Subcutaneous abdominal adipose tissue (tissue), 5 donors: ENCODE measurements at regions not wholly inside any gene's neighbourhood (a gene's known extent, or its start where the extent isn't known, plus 50 kb on each side); places are given as distances from the start of the nearest gene placed in this dataset.
A peak's percentile ranks its signal among the peaks of the same experiment; 100 is the strongest.

ENCODE experiments used
- H3K27ac ChIP-seq: one replicate; pipeline ENCODE4 v1.7.0; 2013; ENCODE audit warnings: low read depth, mild to moderate bottlenecking, inconsistent platforms, low read length, moderate library complexity
- H3K27me3 ChIP-seq, 5 donors: one replicate each; pipeline ENCODE4 v1.7.0; 2013; ENCODE audit warnings: low read length in 5 of 5, inconsistent platforms in 1 of 5; ENCODE audit not compliant: control insufficient read depth in 5 of 5, insufficient read depth in 4 of 5
- H3K36me3 ChIP-seq, 5 donors: one replicate each; pipeline ENCODE4 v1.7.0; 2013; ENCODE audit warnings: low read length in 5 of 5; ENCODE audit not compliant: control insufficient read depth in 5 of 5, insufficient read depth in 5 of 5
- H3K4me1 ChIP-seq, 5 donors: one replicate each; pipeline ENCODE4 v1.7.0; 2013; ENCODE audit warnings: low read length in 5 of 5, mild to moderate bottlenecking in 3 of 5, moderate library complexity in 1 of 5; ENCODE audit not compliant: control insufficient read depth in 5 of 5, insufficient read depth in 5 of 5
- H3K4me3 ChIP-seq, 5 donors: one replicate each; pipeline ENCODE4 v1.7.0; 2013; ENCODE audit warnings: low read length in 5 of 5, low read depth in 1 of 5
- H3K9ac ChIP-seq, 5 donors: one replicate each; pipeline ENCODE4 v1.7.0; 2013; ENCODE audit warnings: low read length in 5 of 5, mild to moderate bottlenecking in 4 of 5, moderate library complexity in 3 of 5
- H3K9me3 ChIP-seq, 5 donors: one replicate each; pipeline ENCODE4 v1.7.0; 2013; ENCODE audit warnings: low read length in 5 of 5; ENCODE audit not compliant: control insufficient read depth in 5 of 5
- donor health status: healthy.
- donor health status: healthy.
- donor health status: healthy.
- donor health status: healthy.
- donor health status: healthy.

GRCh38 chr2:43074592-43075053 lies 151.8 kb downstream of the ZFP36L2 start:
- H3K4me1 ChIP-seq = peaks cover 39 to 69% (median 64%) of the 10 kb centered on the region in 5 donors

DNA sequence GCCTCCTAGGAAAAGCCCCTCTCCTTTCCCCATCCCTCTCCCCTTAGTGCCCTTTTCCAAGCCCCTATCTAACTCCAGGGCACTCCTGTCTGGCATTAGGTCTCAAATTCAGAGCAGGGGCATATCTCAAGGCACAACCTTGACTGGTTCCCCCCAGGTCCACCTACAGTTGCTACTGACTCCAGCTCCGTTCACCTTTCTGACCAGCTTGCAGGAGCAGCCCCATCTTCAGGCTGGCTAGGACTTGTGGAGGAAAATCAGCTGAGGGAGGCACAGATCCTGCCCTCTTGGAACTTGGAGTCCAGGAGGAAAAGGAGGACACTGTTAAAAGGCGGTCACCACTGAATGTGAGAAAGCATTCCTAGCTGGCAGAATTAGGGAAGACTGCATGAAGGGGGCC lies 152.4 kb downstream of the ZFP36L2 start:
- peak overlapping the region; percentile 73 for H3K27ac ChIP-seq
- peak overlapping the region in 1 of 5 donors; percentile 13 for H3K9ac ChIP-seq
- no peaks in the 10 kb centered on the region for H3K9me3 ChIP-seq
- peaks cover 39 to 74% (median 67%) of the 10 kb centered on the region in 5 donors for H3K4me1 ChIP-seq
- no peaks in the 10 kb centered on the region for H3K27me3 ChIP-seq
- peak overlapping the region in 1 of 5 donors; percentile 1 for H3K4me3 ChIP-seq
- H3K36me3 ChIP-seq = no peaks in the 10 kb centered on the region

More at GRCh38 chr2:43074592-43075053, 151.8 kb downstream of the ZFP36L2 start:
- Histone ChIP-seq H3K36me3 (no peaks in the 10 kb centered on the region), H3K9ac (peak overlapping the region in 1 of 5 donors; percentile 66), H3K27ac (peak overlapping the region; percentile 73), H3K27me3 (no peaks in the 10 kb centered on the region), H3K4me3 (peak overlapping the region in 1 of 5 donors; percentile 17), H3K9me3 (no peaks in the 10 kb centered on the region)

DNA sequence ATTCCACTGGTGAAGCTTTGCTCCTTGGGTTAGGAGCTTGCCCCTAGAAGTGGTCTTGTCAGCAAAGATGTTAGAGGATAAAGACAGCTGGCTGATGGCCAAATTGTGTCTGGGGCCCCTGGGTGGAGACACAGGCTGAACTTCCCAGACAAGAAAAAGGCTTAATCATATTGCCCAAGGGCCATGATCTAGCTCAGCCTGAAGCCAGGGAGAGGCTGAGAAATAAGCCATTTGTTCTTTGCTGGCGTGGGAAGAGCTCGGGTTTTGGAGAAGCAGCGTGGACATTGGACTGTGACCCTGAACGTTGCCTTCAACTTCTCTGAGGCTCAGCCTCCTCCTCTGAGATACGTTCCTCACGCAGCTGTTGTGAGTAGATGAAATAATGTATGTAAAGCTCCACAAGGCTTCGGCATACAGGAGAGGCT lies 153.0 kb downstream of the ZFP36L2 start:
- Histone ChIP-seq H3K9ac (no peak overlapping the region), H3K36me3 (no peaks in the 10 kb centered on the region), H3K4me3 (peak overlapping the region in 2 of 5 donors; percentile 1 to 12), H3K27me3 (no peaks in the 10 kb centered on the region), H3K27ac (peak overlapping the region; percentile 73), H3K4me1 (peaks cover 39 to 77% (median 68%) of the 10 kb centered on the region in 5 donors), H3K9me3 (no peaks in the 10 kb centered on the region)

DNA sequence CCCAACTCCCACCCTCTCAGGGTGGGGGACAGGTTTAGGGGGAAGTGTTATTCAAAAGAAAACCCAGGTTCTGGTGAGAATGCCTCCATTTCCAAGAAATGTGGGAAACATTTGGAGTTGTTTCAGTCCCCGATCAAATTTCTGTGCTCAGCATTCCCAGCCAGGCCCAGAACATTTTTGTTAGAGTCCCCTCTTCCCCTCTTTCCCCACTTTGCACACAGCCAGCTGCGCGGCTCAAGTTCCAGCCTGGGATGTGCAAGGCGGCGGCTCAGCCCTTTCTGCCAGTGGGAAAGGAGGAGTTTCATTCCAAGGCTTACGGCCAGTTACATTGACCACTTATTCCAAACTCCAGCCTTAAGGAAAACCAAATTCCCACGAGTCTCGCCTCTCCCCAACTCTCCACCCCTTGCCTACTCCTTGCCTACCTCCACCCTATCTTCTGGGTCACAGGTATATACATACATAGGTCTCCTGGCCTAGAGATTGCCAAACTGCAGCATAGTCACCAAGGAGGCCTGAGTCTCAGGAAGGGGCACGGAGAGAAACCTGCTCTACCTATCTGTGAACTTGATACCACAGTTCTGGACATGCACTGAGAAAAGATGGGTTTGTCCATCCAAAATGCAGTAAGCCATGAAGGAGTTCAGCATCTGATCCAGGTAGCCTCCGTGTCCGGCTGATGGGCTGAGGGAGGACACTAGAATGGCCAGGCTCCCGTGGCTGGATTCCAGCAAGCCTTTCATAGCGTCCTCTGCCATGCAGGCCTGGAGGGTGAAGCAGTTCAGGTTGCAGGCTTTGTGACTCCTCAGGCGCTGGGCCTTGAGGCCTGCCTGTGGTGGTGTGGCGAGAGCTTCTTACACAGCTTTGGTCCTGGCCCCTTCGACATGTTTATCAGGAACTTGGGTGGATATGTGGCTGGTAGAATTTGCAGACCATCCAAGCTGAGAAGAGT lies 154.5 kb downstream of the ZFP36L2 start:
- peak overlapping the region in 2 of 5 donors; percentile 22 to 70 for H3K9ac ChIP-seq
- H3K27me3 ChIP-seq = no peaks in the 10 kb centered on the region
- peak overlapping the region in 3 of 5 donors; percentile 4 to 42 (median 29) for H3K4me3 ChIP-seq
- no peaks in the 10 kb centered on the region for H3K9me3 ChIP-seq
- H3K36me3 ChIP-seq = no peaks in the 10 kb centered on the region
- H3K27ac ChIP-seq = peak overlapping the region; percentile 79
- peaks cover 39 to 77% (median 68%) of the 10 kb centered on the region in 5 donors for H3K4me1 ChIP-seq

GRCh38 chr2:43070676-43071502 lies 155.5 kb downstream of the ZFP36L2 start:
- Histone ChIP-seq H3K36me3 (no peaks in the 10 kb centered on the region), H3K9ac (peak overlapping the region in 2 of 5 donors; percentile 24 to 56), H3K4me1 (peaks cover 36 to 71% (median 63%) of the 10 kb centered on the region in 5 donors), H3K9me3 (no peaks in the 10 kb centered on the region), H3K27ac (peak overlapping the region; percentile 79), H3K4me3 (peak overlapping the region in 3 of 5 donors; percentile 4 to 42 (median 29)), H3K27me3 (no peaks in the 10 kb centered on the region)

GRCh38 chr2:43070030-43070429 lies 156.4 kb downstream of the ZFP36L2 start:
- peak overlapping the region in 1 of 5 donors; percentile 56 for H3K9ac ChIP-seq
- H3K4me1 ChIP-seq = peaks cover 31 to 63% (median 54%) of the 10 kb centered on the region in 5 donors
- no peaks in the 10 kb centered on the region for H3K27me3 ChIP-seq
- peak overlapping the region; percentile 79 for H3K27ac ChIP-seq
- H3K36me3 ChIP-seq = no peaks in the 10 kb centered on the region
- no peaks in the 10 kb centered on the region for H3K9me3 ChIP-seq
- H3K4me3 ChIP-seq = no peak overlapping the region

DNA sequence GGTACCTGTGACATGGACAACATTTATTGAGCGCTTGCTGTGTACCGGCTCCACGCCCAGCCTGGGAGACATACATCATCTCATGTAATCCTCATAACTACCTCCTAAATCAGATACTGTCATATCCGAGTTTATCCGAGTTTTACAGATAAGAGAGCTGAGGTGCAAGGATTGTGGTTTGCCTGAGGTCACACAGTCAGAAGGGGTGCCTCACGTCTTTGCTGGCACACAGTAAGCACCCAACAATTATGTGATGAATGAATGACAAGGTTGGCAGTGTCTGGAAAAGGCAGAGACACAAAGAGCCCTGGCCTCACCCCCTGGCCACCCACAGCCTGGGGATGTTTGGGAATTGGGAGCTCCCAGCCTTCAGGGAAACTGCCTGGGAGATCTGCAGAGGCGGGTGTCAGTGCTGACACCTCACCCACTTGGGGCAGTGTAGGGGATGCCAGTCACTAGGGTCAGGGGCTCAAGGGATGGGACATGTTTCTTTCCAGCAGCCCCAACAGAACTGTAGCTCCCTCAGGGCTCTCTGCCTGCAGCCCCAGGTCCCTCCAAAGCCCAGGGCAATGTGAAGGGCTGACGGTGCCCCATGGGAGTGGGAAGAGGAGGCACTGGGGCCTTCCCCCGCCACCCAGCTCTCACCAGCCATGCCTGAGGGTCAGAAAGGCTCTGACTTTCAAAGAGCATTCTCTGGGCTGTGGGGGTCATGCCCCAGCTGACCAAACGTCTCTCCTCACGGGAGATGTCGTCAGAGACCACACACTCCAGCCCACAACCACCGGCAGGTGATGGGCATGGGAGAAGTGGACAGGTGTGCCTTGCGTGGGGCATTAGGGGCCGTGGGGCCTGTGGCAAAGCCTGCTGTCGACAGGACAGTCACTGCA lies 157.5 kb downstream of the ZFP36L2 start:
- Histone ChIP-seq H3K9me3 (no peaks in the 10 kb centered on the region), H3K27ac (no peak overlapping the region), H3K36me3 (no peaks in the 10 kb centered on the region), H3K4me3 (no peak overlapping the region), H3K9ac (no peak overlapping the region), H3K4me1 (peaks cover 22 to 52% (median 43%) of the 10 kb centered on the region in 5 donors), H3K27me3 (no peaks in the 10 kb centered on the region)

GRCh38 chr2:43068041-43068533 lies 158.3 kb downstream of the ZFP36L2 start:
- no peaks in the 10 kb centered on the region for H3K27me3 ChIP-seq
- no peak overlapping the region for H3K27ac ChIP-seq
- no peaks in the 10 kb centered on the region for H3K9me3 ChIP-seq
- H3K9ac ChIP-seq = no peak overlapping the region
- H3K36me3 ChIP-seq = no peaks in the 10 kb centered on the region
- no peak overlapping the region for H3K4me3 ChIP-seq
- H3K4me1 ChIP-seq = peaks cover 16 to 44% (median 35%) of the 10 kb centered on the region in 5 donors
